Uterus (tissue), 2 donors: ENCODE measurements at regions not wholly inside any gene's neighbourhood (a gene's known extent, or its start where the extent isn't known, plus 50 kb on each side); places are given as distances from the start of the nearest gene placed in this dataset.

ENCODE experiments used
- CTCF ChIP-seq, 4 experiments: fragments of 200-600 bp in 2 of 4; fragments of 450-650 bp in 2 of 4; sonication (generic) in 2 of 4; IDR thresholded peaks; one replicate each; pipeline ENCODE4 v1.5.1; 2016 to 2019; ENCODE audit warnings: antibody characterized with exemption in 4 of 4, mild to moderate bottlenecking in 2 of 4, moderate library complexity in 1 of 4
- POLR2A ChIP-seq, 2 donors: fragments of 450-650 bp; IDR thresholded peaks; one replicate each; pipeline ENCODE4 v1.6.1; 2016; ENCODE audit warnings: antibody characterized with exemption in 2 of 2, mild to moderate bottlenecking in 1 of 2, moderate library complexity in 1 of 2

GRCh38 chr5:61603211-61603908, 271.3 kb downstream of the ZSWIM6 start:
- TF ChIP-seq CTCF (IDR thresholded peaks at IDR 0.05), result no peak
- no peak for TF ChIP-seq POLR2A (IDR thresholded peaks at IDR 0.05)
